NCI-H345 (cell line): ENCODE measurements at regions not wholly inside any gene's neighbourhood (a gene's known extent, or its start where the extent isn't known, plus 50 kb on each side); places are given as distances from the start of the nearest gene placed in this dataset.

Source experiments
- DNase-seq: peaks from one replicate; lab custom pipeline; 2025; lab: John Stamatoyannopoulos, UW

DNA sequence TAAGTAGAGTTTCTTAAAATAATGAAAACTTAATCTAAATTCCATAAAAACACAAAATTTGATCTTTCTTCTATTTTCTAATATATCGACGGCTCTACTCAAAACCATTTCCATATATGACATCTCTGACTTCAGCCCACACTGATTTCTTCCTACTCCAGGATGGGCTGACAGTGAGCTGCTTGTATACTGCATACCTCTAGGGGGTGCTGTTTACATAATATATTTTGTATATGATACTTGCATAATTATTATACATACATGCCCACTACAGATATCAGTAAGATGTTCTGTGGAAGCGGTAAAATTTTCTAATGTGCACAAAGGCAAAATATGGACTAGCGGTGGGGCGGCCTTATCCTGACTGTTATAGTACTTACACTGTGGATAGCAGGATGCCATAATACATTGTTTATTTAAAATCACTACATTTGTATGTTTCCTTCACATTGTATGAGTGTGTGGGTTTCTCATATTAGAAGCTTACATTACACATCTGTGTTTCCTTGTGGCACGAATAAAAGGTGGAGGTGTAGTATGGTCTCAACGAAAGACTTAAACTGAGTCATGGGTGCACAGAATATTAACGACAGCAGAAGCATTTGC, 66.1 kb upstream of the NXPH2 start:
- DNase-seq, result peak; percentile 41

DNA sequence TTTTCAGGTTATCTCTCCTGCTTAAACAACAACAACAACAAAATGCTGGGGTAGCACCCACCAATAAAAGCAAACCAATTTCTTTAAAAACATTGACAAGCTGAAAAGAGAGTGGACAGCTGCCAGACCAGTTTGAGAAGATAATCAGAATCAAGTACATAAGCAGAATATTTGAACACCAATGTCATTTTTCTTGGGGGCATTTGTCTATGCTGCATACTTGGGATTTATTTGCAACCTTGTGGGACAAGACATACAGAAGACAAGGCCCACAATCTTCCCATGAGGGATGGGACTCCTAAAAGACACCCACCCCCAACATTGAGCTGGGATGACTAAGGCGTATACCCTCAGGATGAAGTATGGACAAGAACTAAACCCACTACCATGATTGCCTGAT, 62.2 kb upstream of the NXPH2 start:
- DNase-seq, result no peak

DNA sequence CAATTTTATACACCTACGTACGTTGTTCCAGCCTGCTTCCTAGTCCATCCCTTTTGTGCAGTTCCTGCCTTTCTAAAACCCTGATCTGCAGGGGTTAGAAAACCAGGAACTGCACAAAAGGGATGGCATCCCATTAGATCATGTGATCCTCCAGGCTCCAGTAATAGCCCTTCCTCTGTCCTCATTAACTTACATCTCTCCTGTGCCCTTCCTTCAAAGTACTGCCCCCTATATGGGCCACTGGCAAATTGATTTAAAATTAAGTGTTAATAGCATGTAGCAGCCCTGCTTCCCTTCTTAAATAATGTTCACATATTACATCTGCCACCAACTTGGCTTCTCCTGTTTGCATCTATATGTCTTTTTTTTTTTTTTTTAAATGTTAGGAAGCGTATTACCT, 61.3 kb upstream of the NXPH2 start:
- no peak for DNase-seq

DNA sequence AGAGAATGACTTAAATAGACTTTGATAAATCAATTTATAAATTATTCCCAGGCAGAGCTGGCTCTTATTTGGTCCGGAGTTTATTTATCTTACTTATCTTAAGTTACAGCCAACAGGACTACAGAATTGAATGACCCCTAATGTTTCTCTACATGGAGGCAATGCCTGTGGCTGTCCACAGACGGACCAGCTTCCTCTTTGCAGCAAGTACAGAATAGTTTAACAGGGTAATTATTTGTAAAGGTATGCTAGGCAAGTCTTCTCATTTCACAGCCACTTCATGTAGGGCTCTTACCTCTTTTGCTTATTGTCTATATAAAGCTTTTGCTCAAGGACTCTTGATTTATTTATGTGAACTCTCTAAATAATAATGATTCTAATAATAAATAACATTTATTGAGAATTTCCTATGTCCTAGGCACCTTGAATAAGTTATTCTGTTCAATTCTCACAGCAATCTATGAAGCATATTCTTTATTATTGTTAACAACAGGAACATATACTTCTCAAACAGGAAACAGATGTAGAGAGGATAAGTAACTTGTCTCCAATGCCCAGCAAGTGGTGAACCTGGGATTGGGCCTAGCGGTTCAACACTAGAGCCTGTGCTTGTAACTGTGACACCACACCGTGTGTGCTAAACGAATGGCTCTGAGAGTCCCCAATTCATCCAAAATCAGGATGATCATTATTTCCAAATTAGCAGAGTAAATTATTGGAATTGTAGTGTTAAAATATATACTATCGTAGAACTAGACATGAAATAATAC, 58.8 kb upstream of the NXPH2 start:
- no peak for DNase-seq

DNA sequence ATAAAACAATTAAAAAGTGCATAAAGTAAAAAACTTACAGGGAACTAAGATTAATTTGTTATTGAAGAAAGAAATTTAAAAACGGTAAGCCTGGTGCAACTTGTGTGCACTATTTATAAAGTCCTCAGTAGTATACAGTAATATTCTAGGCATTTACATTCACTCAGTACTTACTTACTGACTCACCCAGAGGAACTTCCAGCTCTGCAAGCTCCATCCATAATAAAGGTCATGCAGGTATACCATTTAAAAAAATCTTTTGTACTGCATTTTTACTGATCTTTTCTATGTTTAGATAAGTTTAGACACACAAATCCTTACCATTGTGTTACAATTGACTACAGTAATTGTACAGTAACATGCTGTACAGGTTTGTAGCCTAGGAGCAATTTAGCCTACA, 51.5 kb upstream of the NXPH2 start:
- DNase-seq, result no peak

DNA sequence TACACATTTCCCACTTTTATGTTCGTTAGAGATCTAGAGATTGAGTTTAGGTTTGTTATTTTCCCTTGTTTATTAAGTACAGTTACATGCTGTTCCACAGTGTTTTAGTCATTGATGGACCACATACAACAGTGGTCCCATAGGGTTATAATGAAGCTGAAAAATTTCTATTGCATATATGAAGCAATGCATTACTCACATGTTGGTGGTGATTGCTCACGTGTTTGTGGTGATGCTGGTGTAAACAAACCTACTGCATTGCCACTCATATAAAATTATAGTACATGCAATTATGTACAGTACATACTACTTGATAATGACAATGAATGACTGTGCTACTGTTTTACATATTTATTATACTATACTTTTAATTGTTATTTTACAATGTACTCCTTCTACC, 51.0 kb upstream of the NXPH2 start:
- DNase-seq, result no peak

DNA sequence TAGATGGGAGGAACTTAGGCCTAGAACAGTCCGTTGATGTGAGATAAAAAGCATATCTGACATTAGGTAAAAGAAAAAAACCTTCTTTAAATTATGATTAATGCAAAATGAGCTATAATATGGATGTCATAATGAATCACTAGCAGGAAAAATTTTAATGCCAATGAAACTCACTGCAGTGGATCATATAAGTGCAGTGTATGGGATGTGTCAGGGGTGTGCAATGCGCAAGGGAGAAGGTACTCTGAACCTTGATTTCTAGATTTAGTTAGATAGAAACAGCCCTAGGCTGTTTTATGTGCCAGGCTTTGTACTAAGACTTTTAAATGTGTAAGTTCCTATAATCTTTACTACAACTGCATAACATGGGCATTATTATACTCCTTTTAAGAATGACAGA, 50.4 kb upstream of the NXPH2 start:
- DNase-seq, result no peak
